Panc1 (cell line): ENCODE measurements at regions not wholly inside any gene's neighbourhood (a gene's known extent, or its start where the extent isn't known, plus 50 kb on each side); places are given as distances from the start of the nearest gene placed in this dataset.

Experiments
- POLR2AphosphoS5 ChIP-seq: IDR thresholded peaks from 2 replicates; pipeline ENCODE4 v1.6.1; 2012; ENCODE audit warnings: mild to moderate bottlenecking, low read depth, low read length, moderate library complexity
- REST ChIP-seq, 2 experiments: IDR thresholded peaks; 2 replicates each; pipeline ENCODE4 v1.6.1; 2011 to 2012; ENCODE audit warnings: low read depth in 2 of 2, control low read depth in 1 of 2, low read length in 1 of 2, mild to moderate bottlenecking in 1 of 2, moderate library complexity in 1 of 2; ENCODE audit not compliant: insufficient read depth in 1 of 2
- TCF7L2 ChIP-seq: IDR thresholded peaks from 2 replicates; pipeline ENCODE4 v1.6.1; 2011; ENCODE audit warnings: mild to moderate bottlenecking, low read depth, low read length, inconsistent platforms
- TF ChIP-seq, protein P1 (sequence below): fragments of 450-650 bp; IDR thresholded peaks from 2 replicates; pipeline ENCODE4 v1.5.1; 2017; ENCODE audit warnings: mild to moderate bottlenecking

DNA sequence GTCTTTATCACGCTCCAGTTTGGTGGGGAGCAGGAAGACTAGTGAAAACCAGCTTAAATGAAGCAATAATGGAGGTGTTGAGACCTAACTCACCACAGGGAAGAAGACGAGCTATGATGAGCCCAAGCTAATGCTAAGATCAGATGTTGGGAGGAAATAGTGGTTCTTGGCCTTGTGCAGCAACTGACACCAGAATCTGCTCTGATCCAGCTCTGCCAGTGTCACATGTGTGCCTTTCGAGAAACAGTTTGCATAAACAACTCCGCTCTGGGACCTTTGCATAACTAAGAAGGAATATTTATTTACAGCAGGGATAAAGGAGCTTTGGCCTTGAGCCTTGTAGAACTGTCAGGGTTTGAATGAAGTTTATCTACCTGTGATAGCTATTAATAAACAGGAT lies 369.4 kb upstream of the CCDC196 start:
- TF ChIP-seq, protein P1, sequence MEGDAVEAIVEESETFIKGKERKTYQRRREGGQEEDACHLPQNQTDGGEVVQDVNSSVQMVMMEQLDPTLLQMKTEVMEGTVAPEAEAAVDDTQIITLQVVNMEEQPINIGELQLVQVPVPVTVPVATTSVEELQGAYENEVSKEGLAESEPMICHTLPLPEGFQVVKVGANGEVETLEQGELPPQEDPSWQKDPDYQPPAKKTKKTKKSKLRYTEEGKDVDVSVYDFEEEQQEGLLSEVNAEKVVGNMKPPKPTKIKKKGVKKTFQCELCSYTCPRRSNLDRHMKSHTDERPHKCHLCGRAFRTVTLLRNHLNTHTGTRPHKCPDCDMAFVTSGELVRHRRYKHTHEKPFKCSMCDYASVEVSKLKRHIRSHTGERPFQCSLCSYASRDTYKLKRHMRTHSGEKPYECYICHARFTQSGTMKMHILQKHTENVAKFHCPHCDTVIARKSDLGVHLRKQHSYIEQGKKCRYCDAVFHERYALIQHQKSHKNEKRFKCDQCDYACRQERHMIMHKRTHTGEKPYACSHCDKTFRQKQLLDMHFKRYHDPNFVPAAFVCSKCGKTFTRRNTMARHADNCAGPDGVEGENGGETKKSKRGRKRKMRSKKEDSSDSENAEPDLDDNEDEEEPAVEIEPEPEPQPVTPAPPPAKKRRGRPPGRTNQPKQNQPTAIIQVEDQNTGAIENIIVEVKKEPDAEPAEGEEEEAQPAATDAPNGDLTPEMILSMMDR, result no peak
- no peak for TF ChIP-seq REST (IDR thresholded peaks at IDR 0.05; ENCODE audit: insufficient read depth in 1 of 2, low read depth in 2 of 2, low read length in 1 of 2)
- TF ChIP-seq TCF7L2, result no peak
- TF ChIP-seq POLR2AphosphoS5, result no peak
